ENCODE measurements at regions not wholly inside any gene's neighbourhood (a gene's known extent, or its start where the extent isn't known, plus 50 kb on each side); places are given as distances from the start of the nearest gene placed in this dataset.

DNA sequence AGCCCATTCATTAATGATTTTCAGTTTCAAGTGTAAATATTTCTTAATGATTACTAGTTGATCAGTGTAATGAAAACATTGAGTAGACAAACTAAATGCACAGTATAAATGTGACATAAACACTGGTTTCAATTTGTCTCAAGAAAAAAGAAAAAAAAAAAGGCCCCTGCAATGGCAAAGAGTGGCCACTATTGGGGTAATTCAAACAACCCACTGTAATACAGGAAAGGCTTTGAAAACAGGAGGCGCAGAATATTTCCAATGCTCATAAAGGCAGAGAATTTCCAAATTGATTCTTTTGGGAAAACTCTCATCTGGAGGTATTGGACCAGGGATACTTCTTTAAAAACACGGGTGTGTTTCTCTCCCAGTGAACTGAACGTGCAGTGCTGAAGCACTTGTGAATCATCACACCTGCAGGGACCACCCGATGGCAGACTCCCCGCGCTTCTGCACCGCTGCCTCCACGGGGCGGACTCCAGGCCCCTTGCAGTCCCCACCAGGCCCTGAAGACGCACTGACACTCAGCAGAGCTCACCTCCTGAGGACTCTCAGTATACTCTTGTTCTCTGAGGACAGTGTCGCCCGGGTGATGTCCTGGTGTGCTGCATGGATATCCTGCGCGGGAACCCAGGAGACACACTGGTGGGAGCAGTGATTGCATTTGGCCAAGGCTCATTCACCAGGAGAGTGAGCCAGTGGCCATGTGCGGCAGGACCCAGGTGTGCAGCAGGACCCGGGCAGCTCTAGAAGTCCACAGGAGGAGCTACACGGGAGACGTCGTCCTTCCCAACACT is 227.6 kb upstream of the IRX4 start:
- TF ChIP-seq POLR2A (IDR thresholded peaks at IDR 0.05) (no peak), CTCF (IDR thresholded peaks at IDR 0.05) (no peak)
